ENCODE measurements at regions not wholly inside any gene's neighbourhood (a gene's known extent, or its start where the extent isn't known, plus 50 kb on each side); places are given as distances from the start of the nearest gene placed in this dataset.

DNA sequence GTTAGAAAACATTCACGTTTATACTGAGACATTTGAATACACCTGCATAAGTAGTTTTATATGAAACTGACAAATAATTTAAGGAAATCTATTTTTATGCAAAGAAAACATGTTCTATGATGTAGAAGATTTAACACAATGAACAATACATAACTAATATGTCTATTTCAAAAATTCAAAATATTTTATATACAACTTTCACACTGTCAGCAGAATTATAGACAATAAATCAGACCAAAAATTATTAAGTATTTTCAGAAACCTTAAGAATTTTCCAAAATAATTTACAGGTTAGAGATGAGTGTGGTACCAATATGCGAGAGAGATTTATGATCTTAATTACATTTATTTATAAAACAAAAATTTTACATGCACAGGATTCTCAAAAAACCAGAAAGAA, 1561.0 kb upstream of the ZEB2 start:
- Mint-ChIP-seq H3K4me1 (ENCODE audit: low read depth) (no peaks in the 10 kb centered on the region), H3K36me3 (ENCODE audit: low read depth) (no peaks in the 10 kb centered on the region), H3K27ac (no peak overlapping the region), H3K4me3 (no peak overlapping the region), H3K27me3 (no peaks in the 10 kb centered on the region), H3K9me3 (peaks cover 5% of the 10 kb centered on the region)
- ChIA-PET POLR2A (no interaction called here), CTCF (no interaction called here)
- TF ChIP-seq, protein P1, sequence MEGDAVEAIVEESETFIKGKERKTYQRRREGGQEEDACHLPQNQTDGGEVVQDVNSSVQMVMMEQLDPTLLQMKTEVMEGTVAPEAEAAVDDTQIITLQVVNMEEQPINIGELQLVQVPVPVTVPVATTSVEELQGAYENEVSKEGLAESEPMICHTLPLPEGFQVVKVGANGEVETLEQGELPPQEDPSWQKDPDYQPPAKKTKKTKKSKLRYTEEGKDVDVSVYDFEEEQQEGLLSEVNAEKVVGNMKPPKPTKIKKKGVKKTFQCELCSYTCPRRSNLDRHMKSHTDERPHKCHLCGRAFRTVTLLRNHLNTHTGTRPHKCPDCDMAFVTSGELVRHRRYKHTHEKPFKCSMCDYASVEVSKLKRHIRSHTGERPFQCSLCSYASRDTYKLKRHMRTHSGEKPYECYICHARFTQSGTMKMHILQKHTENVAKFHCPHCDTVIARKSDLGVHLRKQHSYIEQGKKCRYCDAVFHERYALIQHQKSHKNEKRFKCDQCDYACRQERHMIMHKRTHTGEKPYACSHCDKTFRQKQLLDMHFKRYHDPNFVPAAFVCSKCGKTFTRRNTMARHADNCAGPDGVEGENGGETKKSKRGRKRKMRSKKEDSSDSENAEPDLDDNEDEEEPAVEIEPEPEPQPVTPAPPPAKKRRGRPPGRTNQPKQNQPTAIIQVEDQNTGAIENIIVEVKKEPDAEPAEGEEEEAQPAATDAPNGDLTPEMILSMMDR (IDR thresholded peaks at IDR 0.05), result no peak
- intact Hi-C loops (cut with DNase I, micrococcal nuclease), result no loop called here
- ATAC-seq (ENCODE audit: poor library complexity) (no peak), DNase-seq (no peak)
- Histone ChIP-seq H3K27me3 (ENCODE audit: control insufficient read depth in 1 of 2, insufficient read depth in 2 of 2, low read length in 2 of 2) (no peaks in the 10 kb centered on the region), H3K27ac (ENCODE audit: low read depth in 1 of 2, low read length in 2 of 2) (no peak overlapping the region), H3K36me3 (ENCODE audit: insufficient read depth, low read length) (no peaks in the 10 kb centered on the region), H3K4me3 (ENCODE audit: low read length) (no peak overlapping the region), H3K4me1 (ENCODE audit: insufficient read depth, low read length) (no peaks in the 10 kb centered on the region), H3K9me3 (ENCODE audit: control insufficient read depth in 1 of 2, insufficient read depth in 1 of 2, low read length in 2 of 2) (peaks cover 0 to 4% of the 10 kb centered on the region in 2 experiments)

DNA sequence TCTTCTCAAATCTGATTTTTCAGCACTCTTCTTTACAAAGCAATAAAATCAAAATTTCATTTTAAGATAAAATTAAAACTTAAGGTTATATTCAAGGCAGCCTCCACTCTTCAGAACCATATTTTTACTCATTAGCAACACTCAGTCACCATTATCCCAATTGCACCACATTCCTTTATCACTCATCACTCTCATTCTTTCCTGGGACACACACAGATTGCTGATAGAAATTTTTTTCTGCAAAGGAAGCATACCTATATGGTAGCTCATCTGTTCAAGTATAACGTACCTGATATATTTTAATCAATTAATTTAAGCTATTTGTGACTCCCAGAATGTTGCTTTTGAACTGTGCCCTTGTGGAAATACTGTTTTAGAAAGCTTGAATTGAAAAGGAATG, 1559.3 kb upstream of the ZEB2 start:
- TF ChIP-seq, protein P1 (IDR thresholded peaks at IDR 0.05), result no peak
- ATAC-seq (ENCODE audit: poor library complexity) (no peak), DNase-seq (no peak)
- no peaks in the 10 kb centered on the region for H3K36me3 Mint-ChIP-seq (ENCODE audit: low read depth)
- H3K27me3 ChIP-seq (ENCODE audit: control insufficient read depth in 1 of 2, insufficient read depth in 2 of 2, low read length in 2 of 2), result no peaks in the 10 kb centered on the region
- H3K4me1 ChIP-seq (ENCODE audit: insufficient read depth, low read length), result no peaks in the 10 kb centered on the region
- no peak overlapping the region for H3K4me3 ChIP-seq (ENCODE audit: low read length)
- H3K9me3 ChIP-seq (ENCODE audit: control insufficient read depth in 1 of 2, insufficient read depth in 1 of 2, low read length in 2 of 2), result peaks cover 0 to 4% of the 10 kb centered on the region in 2 experiments
- H3K9me3 Mint-ChIP-seq, result peaks cover 7% of the 10 kb centered on the region
- H3K27ac ChIP-seq (ENCODE audit: low read depth in 1 of 2, low read length in 2 of 2), result no peak overlapping the region
- ChIA-PET POLR2A (no interaction called here), CTCF (no interaction called here)
- H3K36me3 ChIP-seq (ENCODE audit: insufficient read depth, low read length), result no peaks in the 10 kb centered on the region
- no peaks in the 10 kb centered on the region for H3K27me3 Mint-ChIP-seq
- no peak overlapping the region for H3K27ac Mint-ChIP-seq
- no peak overlapping the region for H3K4me3 Mint-ChIP-seq
- H3K4me1 Mint-ChIP-seq (ENCODE audit: low read depth), result no peaks in the 10 kb centered on the region
- intact Hi-C loops (cut with DNase I, micrococcal nuclease), result no loop called here

DNA sequence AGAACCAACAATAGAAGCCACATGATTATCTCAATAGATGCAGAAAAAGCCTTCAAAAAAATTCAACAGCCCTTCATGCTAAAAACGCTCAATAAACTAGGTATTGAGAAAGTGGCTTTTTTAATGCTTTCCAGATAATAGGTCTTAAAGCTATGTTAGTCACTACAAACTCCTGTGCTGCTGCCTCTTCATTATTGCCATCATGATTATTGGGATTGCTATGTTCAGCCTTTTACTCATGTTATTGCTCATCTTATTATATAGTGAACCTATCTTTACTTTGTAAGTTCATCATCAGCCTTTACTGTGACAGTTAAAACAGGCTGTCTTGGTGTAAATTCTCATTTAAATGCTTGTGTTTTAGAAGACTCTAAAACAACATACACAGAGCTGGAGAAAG, 1557.2 kb upstream of the ZEB2 start:
- Histone ChIP-seq H3K36me3 (ENCODE audit: insufficient read depth, low read length) (no peaks in the 10 kb centered on the region), H3K4me3 (ENCODE audit: low read length) (no peak overlapping the region), H3K4me1 (ENCODE audit: insufficient read depth, low read length) (no peaks in the 10 kb centered on the region), H3K27me3 (ENCODE audit: control insufficient read depth in 1 of 2, insufficient read depth in 2 of 2, low read length in 2 of 2) (no peaks in the 10 kb centered on the region), H3K27ac (ENCODE audit: low read depth in 1 of 2, low read length in 2 of 2) (no peak overlapping the region), H3K9me3 (ENCODE audit: control insufficient read depth in 1 of 2, insufficient read depth in 1 of 2, low read length in 2 of 2) (no peaks in the 10 kb centered on the region)
- Mint-ChIP-seq H3K9me3 (peaks cover 8% of the 10 kb centered on the region), H3K27ac (no peak overlapping the region), H3K4me1 (ENCODE audit: low read depth) (no peaks in the 10 kb centered on the region), H3K27me3 (no peaks in the 10 kb centered on the region), H3K36me3 (ENCODE audit: low read depth) (no peaks in the 10 kb centered on the region), H3K4me3 (no peak overlapping the region)
- CTCF ChIA-PET, result no interaction called here
- intact Hi-C loops (cut with DNase I, micrococcal nuclease), result no loop called here
- POLR2A ChIA-PET, result no interaction called here
- ATAC-seq (ENCODE audit: poor library complexity), result no peak
- TF ChIP-seq, protein P1 (IDR thresholded peaks at IDR 0.05), result no peak
- no peak for DNase-seq
